HG02763 (cell line): ENCODE measurements at regions not wholly inside any gene's neighbourhood (a gene's known extent, or its start where the extent isn't known, plus 50 kb on each side); places are given as distances from the start of the nearest gene placed in this dataset.

Experiments
- ATAC-seq: cut with Tn5 transposase; IDR thresholded peaks from one replicate; pipeline ENCODE4 v1.9.1; 2021; ENCODE audit warnings: mild to moderate bottlenecking, moderate library complexity; ENCODE audit not compliant: unreplicated experiment

- peak; percentile 60 for ATAC-seq
These were observed 303.8 kb upstream of the NECTIN3 start for GRCh38 chr3:110767838-110768237.

- no peak for ATAC-seq
These were observed 298.1 kb upstream of the NECTIN3 start for GRCh38 chr3:110773413-110773954.

- no peak for ATAC-seq
These were observed 296.9 kb upstream of the NECTIN3 start for GRCh38 chr3:110774496-110775265.

- no peak for ATAC-seq
These were observed 292.0 kb upstream of the NECTIN3 start for GRCh38 chr3:110779581-110779980.

GRCh38 chr3:110783541-110783940 is 288.1 kb upstream of the NECTIN3 start:
- ATAC-seq, result no peak

GRCh38 chr3:110788794-110789193 is 282.8 kb upstream of the NECTIN3 start:
- ATAC-seq, result no peak

- no peak for ATAC-seq
These were observed 282.3 kb upstream of the NECTIN3 start for GRCh38 chr3:110789315-110789714.

GRCh38 chr3:110790631-110791030 is 281.0 kb upstream of the NECTIN3 start:
- no peak for ATAC-seq

- no peak for ATAC-seq
These were observed 279.5 kb upstream of the NECTIN3 start for GRCh38 chr3:110791995-110792686.

- no peak for ATAC-seq
These were observed 278.0 kb upstream of the NECTIN3 start for GRCh38 chr3:110793611-110794010.

GRCh38 chr3:110795163-110795562 is 276.5 kb upstream of the NECTIN3 start:
- no peak for ATAC-seq

- ATAC-seq, result no peak
These were observed 272.3 kb upstream of the NECTIN3 start for GRCh38 chr3:110799271-110799670.

GRCh38 chr3:110804856-110805255 is 266.8 kb upstream of the NECTIN3 start:
- no peak for ATAC-seq

GRCh38 chr3:110806924-110807323 is 264.7 kb upstream of the NECTIN3 start:
- ATAC-seq, result no peak

GRCh38 chr3:110808630-110809029 is 263.0 kb upstream of the NECTIN3 start:
- ATAC-seq, result no peak

- ATAC-seq, result no peak
These were observed 261.3 kb upstream of the NECTIN3 start for GRCh38 chr3:110810356-110810755.

GRCh38 chr3:110811050-110811449 is 260.6 kb upstream of the NECTIN3 start:
- ATAC-seq, result no peak

- no peak for ATAC-seq
These were observed 258.1 kb upstream of the NECTIN3 start for GRCh38 chr3:110813541-110813940.

- peak; percentile 76 for ATAC-seq
These were observed 257.2 kb upstream of the NECTIN3 start for GRCh38 chr3:110814170-110815007.

- ATAC-seq, result no peak
These were observed 256.5 kb upstream of the NECTIN3 start for GRCh38 chr3:110815008-110815583.

- peak; percentile 58 for ATAC-seq
These were observed 255.6 kb upstream of the NECTIN3 start for GRCh38 chr3:110816008-110816407.
